ENCODE measurements at regions not wholly inside any gene's neighbourhood (a gene's known extent, or its start where the extent isn't known, plus 50 kb on each side); places are given as distances from the start of the nearest gene placed in this dataset.

- TF ChIP-seq, protein P1, sequence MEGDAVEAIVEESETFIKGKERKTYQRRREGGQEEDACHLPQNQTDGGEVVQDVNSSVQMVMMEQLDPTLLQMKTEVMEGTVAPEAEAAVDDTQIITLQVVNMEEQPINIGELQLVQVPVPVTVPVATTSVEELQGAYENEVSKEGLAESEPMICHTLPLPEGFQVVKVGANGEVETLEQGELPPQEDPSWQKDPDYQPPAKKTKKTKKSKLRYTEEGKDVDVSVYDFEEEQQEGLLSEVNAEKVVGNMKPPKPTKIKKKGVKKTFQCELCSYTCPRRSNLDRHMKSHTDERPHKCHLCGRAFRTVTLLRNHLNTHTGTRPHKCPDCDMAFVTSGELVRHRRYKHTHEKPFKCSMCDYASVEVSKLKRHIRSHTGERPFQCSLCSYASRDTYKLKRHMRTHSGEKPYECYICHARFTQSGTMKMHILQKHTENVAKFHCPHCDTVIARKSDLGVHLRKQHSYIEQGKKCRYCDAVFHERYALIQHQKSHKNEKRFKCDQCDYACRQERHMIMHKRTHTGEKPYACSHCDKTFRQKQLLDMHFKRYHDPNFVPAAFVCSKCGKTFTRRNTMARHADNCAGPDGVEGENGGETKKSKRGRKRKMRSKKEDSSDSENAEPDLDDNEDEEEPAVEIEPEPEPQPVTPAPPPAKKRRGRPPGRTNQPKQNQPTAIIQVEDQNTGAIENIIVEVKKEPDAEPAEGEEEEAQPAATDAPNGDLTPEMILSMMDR (IDR thresholded peaks at IDR 0.05; ENCODE audit: insufficient read depth, low read length, severe bottlenecking) = no peak
- FAIRE-seq = no peak
- H3K27me3 ChIP-seq (ENCODE audit: control insufficient read depth, insufficient read depth, low read length) = no peaks in the 10 kb centered on the region
- no peak for DNase-seq (ENCODE audit: low read depth)
- H3K36me3 ChIP-seq (ENCODE audit: control insufficient read depth, insufficient read depth, low read length) = no peaks in the 10 kb centered on the region
- no peak overlapping the region for H3K4me3 ChIP-seq (ENCODE audit: low read depth, low read length)
Measured at GRCh38 chr4:10200869-10201268, 84.3 kb upstream of the WDR1 start.

DNA sequence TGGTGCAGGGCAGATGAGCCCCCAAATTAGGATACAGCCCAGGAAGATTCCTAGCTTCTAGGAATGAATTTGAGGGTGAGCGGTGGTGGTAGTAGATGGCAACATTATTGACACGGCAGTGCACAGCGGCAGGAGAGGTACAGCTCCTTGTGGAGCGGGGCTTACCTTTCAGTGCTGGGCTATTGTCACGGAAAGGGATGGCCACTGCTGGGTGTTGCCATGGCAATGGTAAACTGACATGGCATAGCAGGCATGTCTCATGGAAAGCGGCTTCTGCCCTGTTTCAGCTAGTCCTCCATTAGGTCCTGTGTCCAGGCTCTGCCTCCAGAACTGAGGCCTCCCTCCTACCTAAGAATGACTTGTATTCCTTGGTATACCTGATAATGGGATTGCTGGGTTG lies 81.8 kb upstream of the WDR1 start:
- FAIRE-seq (no peak), DNase-seq (ENCODE audit: low read depth) (no peak)
- Histone ChIP-seq H3K4me3 (ENCODE audit: low read depth, low read length) (no peak overlapping the region), H3K36me3 (ENCODE audit: control insufficient read depth, insufficient read depth, low read length) (no peaks in the 10 kb centered on the region), H3K27me3 (ENCODE audit: control insufficient read depth, insufficient read depth, low read length) (no peaks in the 10 kb centered on the region)
- TF ChIP-seq, protein P1 (IDR thresholded peaks at IDR 0.05; ENCODE audit: insufficient read depth, low read length, severe bottlenecking) = no peak

DNA sequence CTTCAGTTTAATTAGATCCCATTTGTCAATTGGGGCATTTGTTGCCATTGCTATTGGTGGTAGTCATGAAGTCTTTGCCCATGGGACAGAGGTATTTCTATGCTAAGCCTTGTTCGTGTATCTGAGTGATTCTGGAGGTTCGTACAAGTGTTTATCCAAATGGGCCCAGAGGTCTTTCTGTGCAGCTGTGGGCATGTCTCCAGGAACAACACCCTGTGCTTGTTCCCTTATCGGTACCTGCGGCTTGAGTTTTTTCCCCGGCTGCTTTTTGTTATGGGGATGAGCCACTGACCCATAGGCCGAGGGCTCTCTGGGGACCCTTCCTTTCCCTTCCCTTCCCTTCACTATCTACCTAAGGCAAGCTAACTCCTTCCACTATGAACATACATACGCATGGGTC lies 81.4 kb upstream of the WDR1 start:
- DNase-seq (ENCODE audit: low read depth) = no peak
- H3K4me3 ChIP-seq (ENCODE audit: low read depth, low read length) = no peak overlapping the region
- no peaks in the 10 kb centered on the region for H3K36me3 ChIP-seq (ENCODE audit: control insufficient read depth, insufficient read depth, low read length)
- TF ChIP-seq, protein P1 (IDR thresholded peaks at IDR 0.05; ENCODE audit: insufficient read depth, low read length, severe bottlenecking) = no peak
- no peak for FAIRE-seq
- H3K27me3 ChIP-seq (ENCODE audit: control insufficient read depth, insufficient read depth, low read length) = no peaks in the 10 kb centered on the region

DNA sequence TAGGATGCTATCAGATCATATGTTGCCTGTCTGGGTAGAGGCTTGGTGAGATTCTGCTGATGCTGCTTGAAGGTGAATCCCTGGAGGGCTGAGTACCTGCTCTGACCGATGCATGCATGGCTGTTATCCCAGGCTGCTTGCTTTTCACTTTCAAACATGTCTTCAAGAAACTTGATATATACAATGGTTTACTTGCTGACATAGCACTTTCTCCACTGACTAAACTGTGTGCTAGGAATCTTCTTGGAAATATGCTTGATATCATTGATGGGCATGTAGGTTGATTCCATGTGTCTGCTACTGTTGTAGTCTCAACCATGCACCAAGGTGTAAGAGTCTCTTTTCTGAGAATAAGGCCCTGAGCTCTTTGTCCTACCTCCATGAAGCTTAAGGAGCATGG lies 79.6 kb upstream of the WDR1 start:
- Histone ChIP-seq H3K36me3 (ENCODE audit: control insufficient read depth, insufficient read depth, low read length) (no peaks in the 10 kb centered on the region), H3K4me3 (ENCODE audit: low read depth, low read length) (no peak overlapping the region), H3K27me3 (ENCODE audit: control insufficient read depth, insufficient read depth, low read length) (no peaks in the 10 kb centered on the region)
- FAIRE-seq = no peak
- TF ChIP-seq, protein P1 (IDR thresholded peaks at IDR 0.05; ENCODE audit: insufficient read depth, low read length, severe bottlenecking) = no peak
- DNase-seq (ENCODE audit: low read depth) = no peak

DNA sequence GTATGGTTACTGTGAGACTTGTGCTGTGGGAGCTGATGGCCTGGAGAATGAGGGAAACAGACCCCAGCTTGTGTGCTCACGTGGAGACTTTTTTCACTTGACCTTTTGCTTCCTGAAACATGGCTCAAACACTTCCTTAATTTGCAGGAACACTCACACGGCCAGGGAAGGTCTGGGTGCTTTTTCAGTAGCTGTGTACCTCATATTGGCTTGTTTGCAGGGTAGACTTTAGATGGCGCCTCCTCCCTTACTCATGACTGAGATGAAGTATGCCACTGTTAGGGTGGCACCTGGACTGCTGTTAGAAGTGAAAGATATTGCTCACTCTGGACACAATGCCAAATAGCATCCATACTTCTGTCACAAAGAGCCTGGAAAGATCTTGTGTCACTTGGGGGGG lies 75.7 kb upstream of the WDR1 start:
- TF ChIP-seq, protein P1 (IDR thresholded peaks at IDR 0.05; ENCODE audit: insufficient read depth, low read length, severe bottlenecking) = peak; percentile 53
- FAIRE-seq (no peak), DNase-seq (ENCODE audit: low read depth) (peak; percentile 44)
- no peaks in the 10 kb centered on the region for H3K27me3 ChIP-seq (ENCODE audit: control insufficient read depth, insufficient read depth, low read length)
- no peak overlapping the region for H3K4me3 ChIP-seq (ENCODE audit: low read depth, low read length)
- no peaks in the 10 kb centered on the region for H3K36me3 ChIP-seq (ENCODE audit: control insufficient read depth, insufficient read depth, low read length)

GRCh38 chr4:10188400-10189004 lies 71.9 kb upstream of the WDR1 start:
- H3K36me3 ChIP-seq (ENCODE audit: control insufficient read depth, insufficient read depth, low read length) = no peaks in the 10 kb centered on the region
- DNase-seq (ENCODE audit: low read depth) = no peak
- no peak overlapping the region for H3K4me3 ChIP-seq (ENCODE audit: low read depth, low read length)
- no peaks in the 10 kb centered on the region for H3K27me3 ChIP-seq (ENCODE audit: control insufficient read depth, insufficient read depth, low read length)
- FAIRE-seq = no peak
- TF ChIP-seq, protein P1 (IDR thresholded peaks at IDR 0.05; ENCODE audit: insufficient read depth, low read length, severe bottlenecking) = no peak
